HG03439 (cell line): ENCODE measurements at regions not wholly inside any gene's neighbourhood (a gene's known extent, or its start where the extent isn't known, plus 50 kb on each side); places are given as distances from the start of the nearest gene placed in this dataset.

Source experiments
- ATAC-seq: cut with Tn5 transposase; IDR thresholded peaks from one replicate; pipeline ENCODE4 v1.9.1; 2021; ENCODE audit warnings: mild to moderate bottlenecking, moderate library complexity; ENCODE audit not compliant: unreplicated experiment

DNA sequence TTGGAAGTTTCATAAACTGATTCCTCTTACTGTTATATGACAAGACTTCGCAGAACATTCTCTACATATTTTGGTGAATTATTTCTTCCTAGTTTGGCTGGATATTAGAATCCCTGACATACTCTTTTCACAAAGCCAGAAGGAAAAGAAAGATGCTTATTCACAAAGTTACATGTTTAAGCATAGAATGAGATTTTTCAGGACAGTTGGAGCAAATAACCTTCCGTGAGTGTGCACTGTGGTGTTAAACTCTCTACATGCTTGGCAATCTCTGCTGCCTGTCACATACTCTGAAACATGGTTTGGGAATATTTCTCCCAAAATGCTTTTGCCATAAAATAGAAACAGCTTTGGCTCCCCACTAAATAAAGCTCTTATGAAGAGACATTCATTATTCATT is 230.0 kb upstream of the MTNR1B start:
- ATAC-seq = no peak

DNA sequence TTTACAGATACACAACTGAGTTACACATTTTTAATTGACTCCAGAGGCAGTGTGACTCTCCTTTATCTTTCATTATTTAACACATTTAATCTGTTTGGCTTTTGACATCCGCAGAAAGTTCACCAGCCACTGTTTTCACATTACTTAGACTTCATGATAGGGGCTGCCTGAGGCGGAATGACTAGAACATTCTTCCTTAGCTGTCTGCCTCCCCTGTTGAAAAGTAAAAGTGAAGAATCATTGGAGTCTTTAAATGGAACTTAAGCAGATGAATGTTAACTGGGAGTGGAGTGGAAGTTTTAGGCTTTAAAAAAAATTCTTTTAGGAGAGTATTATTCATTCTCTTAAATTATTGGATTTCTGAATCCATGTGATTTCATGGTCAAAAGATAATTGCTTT is 229.2 kb upstream of the MTNR1B start:
- ATAC-seq = no peak

DNA sequence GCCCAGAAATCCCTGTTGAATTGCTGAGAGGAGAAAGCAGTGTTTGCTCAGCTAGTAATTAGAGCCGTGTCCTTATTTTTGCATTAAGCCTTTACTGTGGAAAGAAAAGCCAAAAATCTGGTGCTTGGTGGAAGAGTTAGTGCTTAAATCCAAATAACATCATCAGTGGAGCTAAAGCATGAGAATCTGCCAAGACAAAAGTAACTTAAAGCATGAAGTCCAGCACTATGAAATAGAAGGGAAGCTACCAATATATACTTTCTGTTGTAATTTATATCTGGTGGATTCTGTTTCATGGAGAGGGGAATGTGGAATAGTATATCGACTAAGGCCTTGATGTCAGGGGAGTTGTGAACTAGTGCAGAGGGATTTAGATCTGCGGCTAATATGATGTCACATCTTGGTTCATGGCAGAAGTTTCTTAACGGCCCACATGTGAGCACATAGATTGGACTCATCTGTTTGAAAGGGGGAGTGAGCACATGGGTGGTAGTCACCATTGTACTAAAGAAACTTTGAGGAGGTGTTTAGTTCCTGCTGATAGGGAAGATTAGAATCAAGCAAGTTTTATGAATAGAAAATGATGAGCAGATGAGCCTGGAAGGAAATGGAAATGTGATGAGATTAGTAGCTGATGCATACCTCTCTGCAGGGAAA is 224.4 kb upstream of the MTNR1B start:
- no peak for ATAC-seq

DNA sequence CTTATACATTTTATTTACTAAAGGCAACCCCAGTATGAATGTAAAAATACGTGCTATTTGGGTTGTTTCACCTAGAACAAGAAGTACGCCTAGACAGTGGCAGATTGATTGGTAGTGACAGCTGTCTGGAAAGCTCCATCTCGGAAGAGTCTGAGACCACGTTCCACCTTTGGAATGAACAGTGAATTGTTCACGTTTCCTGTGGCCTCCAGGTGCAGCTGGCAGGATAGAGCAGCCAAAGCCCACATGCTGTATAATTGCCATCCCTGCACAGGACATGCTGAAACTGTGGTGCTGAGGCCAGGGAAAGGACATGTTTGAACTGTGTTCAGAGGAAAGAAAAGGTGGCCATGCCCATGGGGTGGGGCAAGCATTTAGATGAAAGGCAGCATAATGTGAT is 218.7 kb upstream of the MTNR1B start:
- no peak for ATAC-seq

DNA sequence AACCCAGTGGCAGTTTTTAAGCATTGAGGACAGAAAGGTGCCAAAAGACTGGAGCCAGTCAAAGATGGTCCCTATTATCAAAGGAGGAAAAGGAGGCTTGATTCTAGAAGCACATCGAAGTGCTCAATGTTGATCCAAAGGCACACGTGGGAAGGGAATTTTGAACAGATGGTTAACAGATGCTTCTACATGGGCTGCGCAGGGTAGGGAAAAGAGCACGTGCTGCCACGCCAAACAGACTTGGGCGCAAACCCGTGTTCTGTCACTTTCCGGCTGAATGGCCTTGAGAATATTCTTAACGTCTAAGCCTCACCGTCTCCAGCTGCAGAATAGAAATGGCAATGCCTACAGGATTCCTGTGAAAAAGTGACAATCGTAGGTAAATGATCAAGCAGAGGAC is 217.9 kb upstream of the MTNR1B start:
- ATAC-seq = no peak

DNA sequence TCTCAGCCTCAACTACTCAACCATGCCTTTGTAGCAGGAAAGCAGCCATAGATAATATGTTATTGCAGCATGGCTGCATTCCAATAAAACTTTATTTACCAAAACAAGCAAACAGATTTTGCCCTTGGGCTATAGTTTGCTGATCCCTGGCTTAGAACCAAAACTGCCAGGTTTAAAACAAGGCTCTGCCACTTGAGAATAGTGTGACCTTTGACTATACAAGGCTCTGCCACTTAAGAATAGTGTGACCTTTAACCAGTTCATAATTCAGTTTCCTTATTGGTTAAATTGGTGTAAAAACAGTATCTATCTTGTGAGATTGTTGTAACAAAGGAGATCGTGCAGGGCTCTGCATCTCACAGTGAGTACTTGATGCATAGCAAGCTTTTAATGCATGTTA is 217.3 kb upstream of the MTNR1B start:
- ATAC-seq = no peak

DNA sequence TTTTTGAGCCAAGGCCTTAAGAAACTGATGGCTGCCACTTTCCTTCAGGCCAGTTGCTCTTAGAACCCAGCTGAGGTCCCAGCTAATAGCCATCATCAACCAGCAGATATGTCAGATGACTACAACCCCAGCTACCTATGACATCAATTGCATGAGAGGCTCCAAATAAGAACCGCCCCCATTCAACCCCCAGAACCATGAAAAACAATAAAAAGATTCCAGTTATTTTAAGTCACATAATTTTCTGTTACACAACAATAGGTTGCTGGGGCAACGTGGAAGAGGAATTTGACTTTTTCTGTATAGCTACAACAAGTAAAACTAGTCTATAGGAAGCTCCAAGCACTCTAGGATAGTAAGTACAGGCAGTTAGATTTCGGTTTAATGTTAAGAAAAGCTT is 216.3 kb upstream of the MTNR1B start:
- no peak for ATAC-seq

DNA sequence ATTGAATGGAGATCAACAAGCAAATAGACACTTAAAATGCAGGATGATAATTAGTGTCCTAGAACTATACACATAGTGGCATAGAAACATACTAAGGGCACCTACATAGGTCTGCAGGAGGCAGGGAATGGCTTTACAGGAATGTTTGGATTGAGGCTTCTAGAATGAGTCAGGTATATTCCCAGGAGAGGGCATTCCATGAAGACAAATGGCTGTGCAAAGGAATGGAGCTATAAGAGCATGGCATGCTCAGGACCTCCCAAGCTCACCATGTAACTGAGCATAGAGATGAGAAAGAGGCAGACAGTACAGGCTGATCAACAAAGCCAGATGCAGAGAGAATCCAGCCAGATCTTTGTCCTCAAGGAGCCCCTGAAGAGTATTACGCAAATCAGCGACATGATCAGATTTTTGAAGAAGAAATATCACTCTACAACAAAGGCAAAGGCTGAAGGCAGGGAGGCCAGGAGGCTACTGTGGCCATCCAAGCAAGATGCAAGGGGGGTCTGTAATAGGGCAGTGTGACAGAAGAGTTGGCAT is 211.1 kb upstream of the MTNR1B start:
- ATAC-seq = no peak

DNA sequence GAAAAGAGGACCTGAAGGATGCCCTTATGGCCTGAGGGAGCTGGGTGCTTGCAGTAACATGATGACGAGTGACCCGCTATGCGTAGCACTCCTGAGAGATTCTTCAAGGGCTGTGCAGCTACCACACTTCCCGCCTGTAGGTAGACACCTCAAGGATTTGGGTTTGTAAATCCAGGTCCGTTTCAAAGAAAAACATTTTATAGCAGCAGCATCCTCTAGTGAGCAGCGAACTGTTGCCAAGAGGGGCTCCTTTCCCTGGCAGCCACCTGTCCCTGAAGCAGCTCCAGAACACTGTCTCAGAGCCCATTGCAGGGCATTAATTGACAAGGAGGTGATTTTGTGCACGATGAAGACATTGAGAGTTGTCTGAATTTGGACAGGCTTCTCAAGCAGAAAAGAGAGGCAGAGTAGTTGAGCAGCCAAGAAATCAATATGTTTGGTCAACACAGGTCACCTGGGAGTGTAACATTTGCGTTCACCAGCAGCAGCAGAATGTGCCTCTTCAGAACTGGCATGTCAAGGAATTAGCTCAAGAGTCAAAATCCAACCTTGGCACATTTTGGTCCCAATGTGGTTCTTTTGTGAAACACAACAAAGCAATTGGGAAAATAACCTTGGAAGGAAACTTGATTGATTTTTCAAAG is 209.8 kb upstream of the MTNR1B start:
- no peak for ATAC-seq

DNA sequence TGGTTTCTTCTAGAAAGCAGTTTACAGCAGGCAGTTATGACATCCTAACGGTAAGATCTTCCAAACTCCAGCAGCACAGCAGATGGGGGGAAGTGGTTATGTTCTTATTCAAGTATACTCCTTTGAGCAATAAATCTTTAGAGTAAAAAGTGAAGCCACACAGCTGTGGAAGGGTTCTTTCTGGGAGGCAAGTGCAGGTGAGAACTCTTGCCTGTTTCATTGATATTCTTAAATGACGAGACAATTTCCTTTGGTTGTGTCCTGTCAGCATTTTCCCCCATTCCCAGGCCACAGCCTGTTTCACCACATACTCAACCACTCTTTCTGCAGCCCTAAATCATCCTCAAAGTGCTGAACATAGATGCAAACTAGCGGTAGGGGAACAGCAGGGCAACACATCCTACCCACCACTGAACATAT is 207.3 kb upstream of the MTNR1B start:
- no peak for ATAC-seq

DNA sequence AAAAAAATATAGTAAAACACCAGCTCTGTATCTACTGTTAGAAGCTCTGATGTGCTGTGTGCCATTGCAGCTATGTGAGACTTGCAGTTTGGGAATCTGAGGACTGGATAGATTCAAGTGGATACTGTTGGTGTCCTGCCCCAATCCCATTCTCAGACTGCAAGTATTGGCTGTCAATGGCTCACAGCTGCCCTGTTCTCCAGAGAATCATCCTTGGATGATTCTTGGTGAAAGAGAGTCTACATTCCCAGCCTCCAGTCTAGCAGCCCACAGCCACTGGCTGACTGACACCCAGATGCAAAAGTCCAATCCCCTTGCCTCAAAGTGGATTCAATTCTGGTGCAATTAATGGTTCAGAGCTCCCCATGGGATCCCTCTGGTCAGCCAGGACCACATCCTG is 206.1 kb upstream of the MTNR1B start:
- no peak for ATAC-seq

DNA sequence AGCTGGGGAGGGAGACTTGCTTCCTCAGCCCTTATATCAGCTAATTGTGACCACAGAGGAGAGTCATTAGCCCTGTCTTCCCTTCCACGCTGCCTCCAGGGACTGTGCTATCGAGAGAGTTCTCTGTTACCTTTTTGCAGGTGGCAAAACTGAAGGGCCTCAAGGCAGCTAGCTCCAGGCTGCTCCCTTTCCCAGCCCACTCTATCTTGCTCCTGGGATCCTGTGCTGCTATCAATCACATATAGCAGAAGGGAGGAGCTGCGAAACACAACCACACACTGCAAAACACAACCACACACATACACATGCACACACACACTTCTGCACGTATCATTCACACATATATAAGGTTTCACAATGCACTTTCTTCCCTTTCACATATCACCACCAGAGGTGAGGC is 205.3 kb upstream of the MTNR1B start:
- ATAC-seq = no peak

DNA sequence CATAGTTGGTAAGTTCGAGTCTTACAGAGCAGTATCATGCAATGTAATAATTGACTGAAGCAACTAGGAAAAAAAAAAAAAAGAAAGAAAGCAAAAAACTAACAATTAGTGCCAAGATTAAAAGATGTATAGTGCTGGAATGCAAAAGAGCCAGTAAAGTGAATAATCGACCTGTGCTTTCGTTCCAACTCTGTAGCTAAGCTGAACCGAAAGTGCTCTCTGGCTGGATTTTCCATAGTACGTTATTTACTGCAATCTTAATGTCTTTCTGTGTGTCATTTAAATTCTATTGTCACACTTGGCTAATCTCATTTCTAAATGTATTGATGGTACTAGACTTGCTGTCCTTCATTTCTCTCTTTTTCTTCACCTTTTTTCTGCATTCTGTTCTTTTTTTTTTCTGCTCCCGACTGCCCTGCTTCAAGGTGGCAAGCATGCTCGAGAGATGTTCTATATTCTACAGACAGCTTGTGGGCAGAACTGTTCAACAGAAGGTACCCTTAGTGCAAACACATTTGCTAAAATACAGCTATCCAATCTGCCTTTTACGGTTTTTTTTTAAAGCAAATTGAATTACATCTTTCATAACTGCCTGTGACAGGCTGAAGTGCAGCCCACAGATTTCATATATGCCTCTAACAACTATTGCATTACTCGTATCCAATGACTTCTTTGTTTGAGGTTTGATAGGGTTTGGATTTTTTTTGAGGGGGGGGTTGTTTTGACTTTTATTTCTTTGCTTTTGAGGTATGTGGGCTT is 204.2 kb upstream of the MTNR1B start:
- ATAC-seq = no peak

DNA sequence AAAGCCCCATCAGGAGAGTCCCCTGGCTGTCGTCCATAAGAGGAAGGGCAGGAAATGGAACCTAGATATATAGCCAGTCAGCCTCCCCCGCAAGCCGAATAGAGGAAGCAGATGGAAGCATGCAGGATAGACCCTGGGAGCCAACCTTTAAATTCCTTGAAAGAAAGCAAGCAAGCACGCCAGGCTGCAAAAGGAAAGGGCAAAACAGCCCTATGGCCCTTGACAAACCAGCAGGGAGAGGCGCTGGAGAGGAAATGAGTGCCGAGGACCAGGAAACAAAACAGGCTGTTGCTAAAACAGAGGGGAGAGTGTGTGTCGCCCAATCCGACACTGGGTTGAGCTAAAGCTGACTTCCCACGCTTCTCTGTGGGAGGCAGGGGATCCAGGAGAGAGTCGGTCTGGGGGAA is 203.5 kb upstream of the MTNR1B start:
- ATAC-seq = no peak

DNA sequence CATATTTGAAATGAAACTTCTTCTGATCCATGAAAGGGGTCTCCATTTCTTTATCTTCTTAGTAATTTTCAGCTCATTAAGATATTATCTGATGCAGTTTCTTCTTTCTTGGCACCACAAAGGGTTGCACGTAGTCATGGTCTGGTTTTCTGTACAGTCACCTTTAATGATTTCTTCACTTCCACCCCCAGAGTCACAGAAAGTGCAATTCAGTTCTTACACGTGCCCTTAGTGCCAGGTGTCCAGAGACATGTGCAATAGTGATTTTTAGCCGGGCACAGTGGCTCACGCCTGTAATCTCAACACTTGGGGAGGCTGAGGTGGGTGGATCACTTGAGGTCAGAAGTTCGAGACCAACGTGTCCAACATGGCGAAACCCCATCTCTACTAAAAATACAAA is 202.8 kb upstream of the MTNR1B start:
- no peak for ATAC-seq

DNA sequence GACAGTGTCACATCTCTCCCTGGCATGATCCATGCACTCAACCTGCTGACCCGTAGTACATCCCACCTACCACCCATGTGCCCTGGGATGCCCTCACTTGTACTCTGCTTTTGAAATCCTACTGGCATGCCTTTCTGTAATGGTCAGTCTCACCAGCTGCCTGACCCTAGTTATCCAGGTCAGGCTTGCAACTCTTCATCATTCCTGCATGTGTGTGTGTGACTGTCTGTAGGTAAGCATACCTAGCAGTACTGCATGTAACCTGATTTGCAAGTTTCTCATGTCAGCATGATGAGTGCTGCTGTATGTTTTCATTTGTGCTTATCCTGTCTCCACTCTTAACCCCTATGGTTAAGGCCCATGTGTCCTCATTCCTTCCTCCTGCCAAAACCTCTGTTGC is 202.0 kb upstream of the MTNR1B start:
- no peak for ATAC-seq

DNA sequence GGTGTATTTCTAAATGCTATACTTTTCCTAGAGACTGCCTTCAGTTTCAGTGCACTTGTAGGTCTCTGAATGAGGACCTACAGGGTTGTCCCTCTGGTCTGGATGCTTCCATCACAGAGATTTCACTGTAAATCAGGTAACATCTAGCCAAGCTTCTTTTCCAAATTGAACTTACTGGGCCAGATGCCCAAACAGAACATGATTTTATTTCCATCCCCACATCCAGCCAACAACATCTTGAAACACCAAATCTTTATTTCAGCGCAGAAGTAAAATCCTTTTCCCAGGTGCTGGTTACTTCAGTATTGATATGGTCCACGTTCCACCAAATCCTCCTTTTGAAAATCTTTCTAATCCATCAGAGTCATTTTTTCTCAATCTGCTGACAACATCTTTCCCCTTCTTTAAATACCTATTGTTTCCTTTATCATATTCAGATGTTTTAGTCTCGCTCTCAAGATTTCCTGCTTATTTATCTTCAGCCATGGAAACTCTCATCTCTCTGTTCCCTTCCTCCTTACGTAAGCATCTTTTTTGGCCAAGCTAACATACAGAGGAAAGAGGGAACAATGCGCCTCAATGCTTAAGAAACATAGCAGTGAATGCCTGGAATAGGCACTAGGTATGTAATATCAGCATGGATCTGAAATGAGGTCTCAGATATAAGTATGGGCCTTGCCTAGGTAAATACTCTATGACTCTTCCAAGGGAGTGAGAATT is 201.2 kb upstream of the MTNR1B start:
- no peak for ATAC-seq

DNA sequence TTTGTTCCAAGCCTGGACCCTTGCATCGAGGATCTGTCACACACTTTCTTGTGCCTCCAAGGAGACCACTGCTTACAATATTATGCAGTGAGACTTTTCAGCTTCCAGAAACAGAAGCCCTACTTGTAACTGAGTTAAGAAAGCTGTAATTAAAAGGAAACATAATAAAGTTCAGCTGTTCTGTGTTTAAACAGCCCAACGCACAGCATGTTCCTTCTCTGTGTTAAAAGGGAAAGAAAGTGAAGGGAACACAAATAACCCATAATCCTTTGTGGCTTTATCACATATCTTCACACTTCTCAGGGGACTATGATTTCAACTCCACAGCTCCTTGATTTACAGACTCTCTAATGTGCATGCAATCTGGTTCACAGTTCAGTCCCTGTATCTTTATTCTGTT is 200.3 kb upstream of the MTNR1B start:
- ATAC-seq = no peak

DNA sequence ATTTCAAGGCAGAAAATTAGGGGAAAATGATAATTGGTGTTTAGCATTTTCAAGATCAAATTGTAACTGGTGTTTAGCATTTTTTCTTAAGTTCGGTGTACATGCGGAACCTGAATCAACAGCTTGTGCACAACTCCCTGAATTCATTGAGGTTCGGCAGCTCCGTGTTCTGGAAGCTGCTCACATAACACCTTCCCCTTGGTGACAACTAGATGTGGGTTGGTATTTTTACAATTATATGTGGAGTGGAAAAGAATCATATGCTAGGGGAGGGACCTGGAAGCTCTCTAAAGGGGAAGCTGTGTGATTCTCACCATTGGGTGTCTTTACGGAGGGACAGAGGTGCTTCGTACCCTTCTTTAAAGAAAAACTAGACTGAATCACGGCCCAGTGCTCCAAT is 199.0 kb upstream of the MTNR1B start:
- no peak for ATAC-seq

DNA sequence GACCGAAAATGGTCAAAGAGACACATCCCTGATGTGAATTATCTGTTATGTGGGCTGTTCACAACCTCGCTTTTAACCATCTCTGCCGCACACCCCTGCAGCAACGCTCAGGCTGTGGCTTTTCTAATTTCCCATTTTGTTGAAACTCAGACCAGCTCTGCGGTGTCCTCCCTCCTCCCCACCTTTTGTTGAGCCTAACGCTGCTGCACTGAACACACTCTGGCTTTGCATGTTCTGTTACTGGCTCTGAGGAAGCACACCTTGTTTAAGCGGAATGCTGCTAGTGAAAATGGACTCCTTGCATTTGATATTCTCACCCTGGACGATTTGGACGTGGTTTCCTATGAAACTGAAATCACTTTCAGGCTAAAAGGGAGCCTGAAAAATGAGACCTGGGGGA is 198.5 kb upstream of the MTNR1B start:
- no peak for ATAC-seq

DNA sequence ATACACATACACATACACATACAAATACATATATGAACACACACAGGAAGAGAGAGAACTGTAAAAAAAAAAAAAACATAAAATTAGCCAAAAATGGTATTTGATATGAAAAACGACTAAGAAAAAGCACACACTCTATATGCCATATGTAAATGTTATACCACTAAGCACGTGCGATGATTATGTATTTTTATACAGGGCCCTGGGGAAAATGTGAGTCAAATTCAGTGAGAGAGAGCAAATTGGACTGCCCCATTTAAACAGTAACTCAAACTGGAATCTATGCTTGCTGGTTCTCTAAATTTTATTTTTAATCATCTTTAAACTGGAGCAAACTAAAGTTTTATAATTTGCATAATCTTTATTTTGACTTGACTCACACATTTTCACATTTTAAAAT is 197.8 kb upstream of the MTNR1B start:
- no peak for ATAC-seq
